HG03521 (cell line): ENCODE measurements at regions not wholly inside any gene's neighbourhood (a gene's known extent, or its start where the extent isn't known, plus 50 kb on each side); places are given as distances from the start of the nearest gene placed in this dataset.

Experiments used
- ATAC-seq: cut with Tn5 transposase; IDR thresholded peaks from one replicate; pipeline ENCODE4 v1.9.1; 2021; ENCODE audit warnings: mild to moderate bottlenecking, moderate library complexity; ENCODE audit not compliant: unreplicated experiment

DNA sequence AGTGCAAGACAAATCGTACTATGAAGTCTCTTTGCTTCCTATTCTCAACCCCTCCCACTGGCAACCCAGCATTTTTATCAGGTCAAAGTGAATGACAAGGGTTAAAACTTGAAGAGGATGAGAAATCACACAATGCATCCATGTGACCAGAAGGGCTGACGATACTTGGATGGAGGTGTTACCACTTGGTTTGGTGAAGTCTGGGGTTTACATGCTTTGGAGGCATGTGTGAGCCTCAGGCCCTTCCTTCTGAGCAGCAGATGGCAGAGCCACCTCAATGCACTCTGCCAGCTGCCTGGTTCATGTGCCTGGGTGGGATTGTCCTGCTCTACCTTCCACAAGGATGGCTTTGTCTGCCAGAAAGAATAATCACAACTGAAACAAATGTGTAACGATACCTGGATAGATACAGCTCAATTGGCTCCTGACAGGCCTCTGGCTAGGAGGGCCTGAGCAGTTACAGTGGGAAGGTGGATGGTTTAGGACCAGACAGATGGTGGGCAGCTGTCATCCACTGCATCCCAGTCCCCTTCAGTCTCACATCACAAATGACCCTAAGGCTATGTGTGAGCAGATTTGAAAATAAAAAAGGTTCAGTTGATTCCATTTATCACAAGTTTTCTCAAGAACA is 51.5 kb upstream of the CNIH3 start:
- ATAC-seq, result no peak

DNA sequence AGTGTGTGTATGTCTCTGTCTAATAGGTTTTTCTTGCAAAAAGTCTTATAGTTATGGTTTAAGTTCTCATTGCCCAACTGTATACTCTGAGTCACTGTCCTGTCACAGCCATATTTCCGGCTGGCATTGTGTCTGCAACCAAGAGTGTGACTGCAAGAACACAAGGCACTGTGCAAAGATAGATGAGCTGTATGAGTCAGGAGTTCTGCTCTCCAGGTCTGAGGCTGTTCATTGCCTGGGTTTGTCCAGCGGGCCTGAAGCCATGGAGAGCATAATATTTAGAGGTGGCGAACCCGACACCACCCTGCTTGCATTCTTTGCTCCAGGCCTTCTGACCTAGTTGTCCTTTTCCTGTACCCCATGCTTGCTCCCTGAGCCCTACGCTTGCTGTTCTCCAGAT is 50.9 kb upstream of the CNIH3 start:
- no peak for ATAC-seq

DNA sequence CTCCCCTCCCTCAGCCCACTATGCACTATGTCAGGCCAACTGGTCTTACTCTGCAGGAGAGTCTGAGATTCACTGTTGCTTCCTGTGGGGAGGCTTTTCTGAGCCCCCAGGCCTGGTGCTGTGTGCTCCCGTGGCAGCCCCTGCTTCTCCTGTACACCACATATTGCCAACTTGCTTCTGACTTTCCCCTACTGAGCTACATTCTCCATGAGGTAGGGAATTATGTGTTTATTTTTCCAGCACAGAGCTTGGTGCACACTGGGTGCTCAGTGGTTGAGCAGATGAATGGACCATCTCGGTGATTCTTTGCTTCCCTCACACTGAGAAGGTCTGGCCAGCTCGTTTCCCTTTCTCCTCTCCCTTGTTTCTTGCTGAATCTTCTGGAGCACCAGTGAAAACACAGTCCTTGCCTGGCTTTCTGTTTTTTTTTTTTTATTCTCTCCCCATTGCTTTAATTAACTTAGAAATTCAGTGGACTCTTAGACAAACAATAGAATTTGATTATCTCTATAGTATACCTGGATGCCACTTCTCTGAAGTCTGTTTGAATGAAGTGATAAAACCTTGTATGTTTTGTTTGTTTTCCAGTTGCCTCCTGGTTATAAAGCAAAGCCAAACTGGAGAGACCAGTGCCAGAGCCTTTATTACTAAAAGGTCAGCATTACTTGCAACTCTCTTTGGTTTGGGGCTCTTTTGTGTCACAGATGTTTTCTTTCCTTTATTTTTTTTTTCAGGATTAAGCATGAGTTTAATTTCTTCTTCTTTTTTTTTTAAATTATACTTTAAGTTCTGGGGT is 50.3 kb upstream of the CNIH3 start:
- ATAC-seq, result no peak
